GM10248 (cell line): ENCODE measurements at regions not wholly inside any gene's neighbourhood (a gene's known extent, or its start where the extent isn't known, plus 50 kb on each side); places are given as distances from the start of the nearest gene placed in this dataset.

ENCODE experiments used
- CTCF ChIA-PET: fragments of 300-600 bp; sonication (Branson Sonifier 250); formaldehyde crosslinking; extraction: SDS; loops from one replicate; lab custom pipeline; 2021; ENCODE audit warnings: antibody characterized with exemption; lab: Yijun Ruan, JAX
- POLR2A ChIA-PET: fragments of 350-650 bp; sonication (Branson Sonifier 250); formaldehyde crosslinking; extraction: SDS; loops from one replicate; lab custom pipeline; 2020; ENCODE audit warnings: antibody characterized with exemption; lab: Yijun Ruan, JAX
- DNase-seq: peaks from one replicate; pipeline ENCODE4 v3.0.0; 2012; ENCODE audit errors: extremely low spot score
- TF ChIP-seq, protein P1 (sequence below): IDR thresholded peaks from 2 replicates; pipeline ENCODE4 v1.5.1; 2012; ENCODE audit warnings: mild to moderate bottlenecking, low read depth; ENCODE audit errors: extremely low read depth, missing control alignments, control extremely low read depth

DNA sequence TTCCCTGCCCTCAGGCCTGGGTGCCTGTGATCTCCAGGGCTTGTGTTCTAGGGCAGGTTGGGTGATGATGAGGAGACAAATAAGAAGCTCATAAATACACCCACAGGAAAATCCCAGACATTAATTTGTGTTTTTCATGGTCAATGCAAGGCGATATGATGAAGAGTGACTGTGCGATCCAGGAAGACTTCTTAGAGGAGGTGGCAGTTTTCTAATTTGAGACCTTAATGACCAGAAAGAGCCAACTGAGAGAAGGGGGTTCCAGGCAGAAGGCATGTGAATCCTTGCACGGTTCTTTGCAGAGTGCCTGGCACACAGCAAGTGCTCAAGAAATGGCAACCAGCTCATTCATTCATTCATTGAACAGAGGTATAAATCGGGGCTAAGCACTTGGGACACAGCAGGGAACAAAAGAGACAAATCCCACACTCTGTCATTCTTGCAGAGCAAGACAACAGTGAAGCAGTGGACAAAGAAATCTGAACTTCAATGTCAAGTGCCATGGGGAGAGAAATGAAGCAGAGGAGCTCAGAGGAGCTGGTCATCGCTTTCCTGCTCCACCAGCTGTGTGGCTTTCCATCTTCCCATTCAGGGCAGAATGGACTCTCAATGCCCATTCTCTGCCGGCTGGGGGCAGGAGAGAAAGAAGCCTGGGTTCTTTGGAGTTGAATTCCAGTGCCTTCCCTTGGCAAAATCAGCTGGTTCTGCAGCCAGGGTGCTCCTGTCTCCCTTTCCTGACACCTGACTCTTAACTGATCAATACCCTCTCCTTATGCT, 128.3 kb downstream of the AACS start:
- CTCF ChIA-PET, result no interaction called here
- TF ChIP-seq, protein P1, sequence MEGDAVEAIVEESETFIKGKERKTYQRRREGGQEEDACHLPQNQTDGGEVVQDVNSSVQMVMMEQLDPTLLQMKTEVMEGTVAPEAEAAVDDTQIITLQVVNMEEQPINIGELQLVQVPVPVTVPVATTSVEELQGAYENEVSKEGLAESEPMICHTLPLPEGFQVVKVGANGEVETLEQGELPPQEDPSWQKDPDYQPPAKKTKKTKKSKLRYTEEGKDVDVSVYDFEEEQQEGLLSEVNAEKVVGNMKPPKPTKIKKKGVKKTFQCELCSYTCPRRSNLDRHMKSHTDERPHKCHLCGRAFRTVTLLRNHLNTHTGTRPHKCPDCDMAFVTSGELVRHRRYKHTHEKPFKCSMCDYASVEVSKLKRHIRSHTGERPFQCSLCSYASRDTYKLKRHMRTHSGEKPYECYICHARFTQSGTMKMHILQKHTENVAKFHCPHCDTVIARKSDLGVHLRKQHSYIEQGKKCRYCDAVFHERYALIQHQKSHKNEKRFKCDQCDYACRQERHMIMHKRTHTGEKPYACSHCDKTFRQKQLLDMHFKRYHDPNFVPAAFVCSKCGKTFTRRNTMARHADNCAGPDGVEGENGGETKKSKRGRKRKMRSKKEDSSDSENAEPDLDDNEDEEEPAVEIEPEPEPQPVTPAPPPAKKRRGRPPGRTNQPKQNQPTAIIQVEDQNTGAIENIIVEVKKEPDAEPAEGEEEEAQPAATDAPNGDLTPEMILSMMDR, result no peak
- no peak for DNase-seq
- POLR2A ChIA-PET, result no interaction called here

- ChIA-PET CTCF (no interaction called here), POLR2A (no interaction called here)
- TF ChIP-seq, protein P1, result no peak
- DNase-seq, result no peak
Measured at GRCh38 chr12:125194163-125194773, 129.0 kb downstream of the AACS start.

- CTCF ChIA-PET, result no interaction called here
- TF ChIP-seq, protein P1, result no peak
- POLR2A ChIA-PET, result no interaction called here
- no peak for DNase-seq
Measured at GRCh38 chr12:125194987-125195386, 129.8 kb downstream of the AACS start.

DNA sequence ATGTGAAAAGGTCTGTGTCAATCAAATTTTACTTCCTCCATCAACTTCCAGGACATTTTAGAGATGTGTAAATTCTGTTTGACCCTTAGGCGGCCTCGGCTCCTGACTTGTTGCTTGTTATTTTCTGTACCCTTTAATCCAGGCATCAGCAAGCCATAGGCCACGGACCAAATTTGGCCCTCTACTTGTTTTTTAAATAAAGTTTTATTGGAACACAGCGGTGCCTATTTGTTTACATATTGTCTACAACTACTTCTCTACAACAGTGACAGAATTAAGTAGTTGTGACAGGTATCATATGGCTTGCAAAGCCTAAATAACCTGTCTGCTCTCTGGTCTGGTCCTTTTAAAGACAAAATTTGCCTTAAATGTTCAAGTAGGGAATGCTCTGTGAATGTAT, 132.1 kb downstream of the AACS start:
- CTCF ChIA-PET, result interaction anchor here (2.6 kb wide), 1 partner anchor 14 kb away, joined by 16 read pairs; no protein-coding TSS in a partner anchor
- no peak for DNase-seq
- POLR2A ChIA-PET, result no interaction called here
- TF ChIP-seq, protein P1, result no peak

GRCh38 chr12:125198652-125199051, 133.4 kb downstream of the AACS start:
- no peak for DNase-seq

DNA sequence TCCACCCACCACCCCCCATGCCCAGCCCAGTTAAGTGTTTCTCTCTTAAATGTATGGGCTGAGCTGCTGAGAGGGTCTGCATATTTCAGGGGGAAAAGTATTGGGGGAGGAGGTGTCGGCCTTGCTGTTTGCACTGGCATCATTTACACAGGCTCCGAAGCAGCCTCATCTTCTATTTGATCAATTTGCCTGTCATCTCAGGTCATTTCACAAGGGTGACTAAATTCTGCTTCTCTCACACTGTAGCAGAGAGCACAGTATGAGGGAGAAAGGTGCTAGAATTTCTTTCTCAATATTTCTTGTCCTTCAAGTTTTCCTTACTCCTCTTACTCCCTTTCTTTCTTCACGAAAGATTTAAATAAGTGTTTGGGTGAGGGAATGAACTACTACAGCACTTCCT, 135.9 kb downstream of the AACS start:
- POLR2A ChIA-PET, result no interaction called here
- no peak for DNase-seq
- CTCF ChIA-PET, result interaction anchor here (1.3 to 1.4 kb wide), 2 partner anchors 13 to 35 kb away, joined by 3 read pairs; no protein-coding TSS in a partner anchor
- TF ChIP-seq, protein P1, result no peak

More at GRCh38 chr12:125198652-125199051, 133.4 kb downstream of the AACS start:
- TF ChIP-seq, protein P1, result no peak
- CTCF ChIA-PET, result interaction anchor here (0.7 to 2.6 kb wide), 3 partner anchors 11 to 15 kb away, joined by 3 to 16 read pairs (median 4); no protein-coding TSS in a partner anchor
- POLR2A ChIA-PET, result no interaction called here
